Activated T-helper 2 cell treated with anti-CD3 and anti-CD28 coated beads, Interferon-gamma antibody, Interleukin-2, Interleukin-4, amounts not matched to agents 10 μg/mL and 5 μg/mL and 100 μg/mL, durations not matched to agents 14 hours and 24 hours and 36 hours (primary cell): ENCODE measurements at regions not wholly inside any gene's neighbourhood (a gene's known extent, or its start where the extent isn't known, plus 50 kb on each side); places are given as distances from the start of the nearest gene placed in this dataset.
"Not testable (repeated sequence)": the region's sequence is repeated elsewhere in the genome, so short reads cannot be mapped to it uniquely, and the experiment has no call there.

Experiments used
- DNase-seq: peaks from one replicate; pipeline ENCODE4 v3.0.0; 2021; ENCODE audit warnings: low spot score
- H3K27ac Mint-ChIP-seq: one replicate; pipeline ENCODE4 v1.8.0; 2021; ENCODE audit warnings: mixed read lengths
- H3K27me3 Mint-ChIP-seq: one replicate; pipeline ENCODE4 v1.8.0; 2021; ENCODE audit warnings: low read depth, mixed read lengths
- H3K36me3 Mint-ChIP-seq: one replicate; pipeline ENCODE4 v1.8.0; 2021; ENCODE audit warnings: low read depth, mixed read lengths
- H3K4me1 Mint-ChIP-seq: one replicate; pipeline ENCODE4 v1.8.0; 2021; ENCODE audit warnings: low read depth, mixed read lengths
- H3K4me3 Mint-ChIP-seq: one replicate; pipeline ENCODE4 v1.8.0; 2021; ENCODE audit warnings: low read depth, mild to moderate bottlenecking, moderate library complexity, mixed read lengths
- H3K9me3 Mint-ChIP-seq: one replicate; pipeline ENCODE4 v1.8.0; 2021; ENCODE audit warnings: mixed read lengths
- intact Hi-C: fragments of 100-400 bp; cut with micrococcal nuclease; formaldehyde crosslinking; loops from one replicate; pipeline ENCODE4 v1.15.1; 2023

GRCh38 chr11:104691129-104691528 is 207.1 kb downstream of the CASP12 start:
- Mint-ChIP-seq H3K4me1 (peaks cover 22% of the 10 kb centered on the region), H3K27ac (no peak overlapping the region), H3K4me3 (no peak overlapping the region), H3K9me3 (peaks cover 15% of the 10 kb centered on the region), H3K27me3 (no peaks in the 10 kb centered on the region), H3K36me3 (peaks cover 6% of the 10 kb centered on the region)
- DNase-seq: no peak
- intact Hi-C loops: no loop called here

GRCh38 chr11:104690241-104690640 is 208.0 kb downstream of the CASP12 start:
- peaks cover 22% of the 10 kb centered on the region for H3K4me1 Mint-ChIP-seq
- H3K27me3 Mint-ChIP-seq: no peaks in the 10 kb centered on the region
- H3K36me3 Mint-ChIP-seq: peaks cover 9% of the 10 kb centered on the region
- DNase-seq: no peak
- H3K27ac Mint-ChIP-seq: no peak overlapping the region
- peaks cover 19% of the 10 kb centered on the region for H3K9me3 Mint-ChIP-seq
- H3K4me3 Mint-ChIP-seq: no peak overlapping the region
- intact Hi-C loops: no loop called here

DNA sequence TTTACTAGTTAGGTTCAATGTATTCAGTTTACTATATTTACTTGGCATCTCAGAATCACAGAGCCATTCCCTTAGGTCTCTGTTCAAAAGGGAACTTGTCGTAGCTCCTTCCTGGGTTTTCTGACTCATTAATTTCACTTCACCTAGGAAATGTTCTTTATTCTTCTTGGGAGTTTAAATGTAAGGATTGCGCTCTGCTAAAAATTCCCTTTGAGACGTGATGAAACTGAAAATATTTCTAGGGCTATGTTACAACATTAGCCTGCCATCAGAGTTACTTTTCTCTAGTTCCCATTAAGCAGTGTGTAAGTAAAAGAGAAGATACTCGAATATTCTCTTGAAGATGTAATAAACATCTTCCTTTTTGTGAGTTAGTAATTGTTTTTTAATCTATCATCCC is 209.5 kb downstream of the CASP12 start:
- no peak overlapping the region for H3K4me3 Mint-ChIP-seq
- no peak overlapping the region for H3K27ac Mint-ChIP-seq
- peaks cover 8% of the 10 kb centered on the region for H3K36me3 Mint-ChIP-seq
- H3K27me3 Mint-ChIP-seq: peaks cover 2% of the 10 kb centered on the region
- H3K9me3 Mint-ChIP-seq: peaks cover 24% of the 10 kb centered on the region
- intact Hi-C loops: no loop called here
- no peak for DNase-seq
- peaks cover 12% of the 10 kb centered on the region for H3K4me1 Mint-ChIP-seq

DNA sequence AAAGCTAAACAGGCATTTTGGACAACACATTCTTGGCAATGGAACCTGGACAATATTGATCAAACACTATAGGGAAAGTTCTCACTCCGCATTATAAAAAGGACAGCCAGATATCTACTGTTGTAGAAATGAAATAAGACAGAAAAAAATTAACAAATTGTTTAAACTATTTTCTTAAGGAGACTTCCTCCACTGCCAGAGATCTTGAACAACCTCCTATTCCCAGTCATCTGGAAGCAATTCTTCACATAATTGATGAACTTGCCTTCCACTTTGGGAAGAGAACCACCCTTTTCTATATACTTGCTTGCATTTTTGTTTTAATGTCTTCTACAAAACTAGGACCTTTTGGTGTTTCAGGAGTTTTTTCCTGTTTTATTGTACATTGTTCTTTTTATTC is 216.1 kb downstream of the CASP12 start:
- H3K27ac Mint-ChIP-seq: no peak overlapping the region
- intact Hi-C loops: no loop called here
- H3K4me3 Mint-ChIP-seq: no peak overlapping the region
- H3K4me1 Mint-ChIP-seq: peaks cover 3% of the 10 kb centered on the region
- H3K36me3 Mint-ChIP-seq: peaks cover 6% of the 10 kb centered on the region
- no peak for DNase-seq
- H3K9me3 Mint-ChIP-seq: peaks cover 18% of the 10 kb centered on the region
- H3K27me3 Mint-ChIP-seq: peaks cover 4% of the 10 kb centered on the region

DNA sequence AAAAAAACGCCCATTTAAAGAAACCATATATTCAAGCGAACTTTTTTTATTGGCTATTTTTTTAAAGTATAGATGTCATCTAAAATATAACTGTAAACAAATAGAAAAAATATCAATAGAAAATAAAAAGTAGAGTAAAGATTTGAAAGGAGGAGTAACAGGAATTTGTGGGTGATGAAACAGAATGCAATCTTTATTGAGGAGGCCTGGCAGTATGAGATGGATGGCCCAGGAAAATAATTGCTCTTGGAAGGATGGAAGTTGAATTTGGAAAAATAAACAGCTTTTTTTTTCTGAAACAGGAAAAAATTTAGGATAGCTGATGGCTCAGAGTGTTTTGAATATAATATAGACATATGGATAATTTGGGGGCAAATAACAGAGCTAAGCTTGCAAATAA is 219.0 kb downstream of the CASP12 start:
- Mint-ChIP-seq H3K36me3 (peaks cover 3% of the 10 kb centered on the region), H3K27ac (no peak overlapping the region), H3K27me3 (peaks cover 2% of the 10 kb centered on the region), H3K4me3 (no peak overlapping the region), H3K4me1 (peaks cover 5% of the 10 kb centered on the region), H3K9me3 (peaks cover 18% of the 10 kb centered on the region)
- no peak for DNase-seq
- intact Hi-C loops: no loop called here

DNA sequence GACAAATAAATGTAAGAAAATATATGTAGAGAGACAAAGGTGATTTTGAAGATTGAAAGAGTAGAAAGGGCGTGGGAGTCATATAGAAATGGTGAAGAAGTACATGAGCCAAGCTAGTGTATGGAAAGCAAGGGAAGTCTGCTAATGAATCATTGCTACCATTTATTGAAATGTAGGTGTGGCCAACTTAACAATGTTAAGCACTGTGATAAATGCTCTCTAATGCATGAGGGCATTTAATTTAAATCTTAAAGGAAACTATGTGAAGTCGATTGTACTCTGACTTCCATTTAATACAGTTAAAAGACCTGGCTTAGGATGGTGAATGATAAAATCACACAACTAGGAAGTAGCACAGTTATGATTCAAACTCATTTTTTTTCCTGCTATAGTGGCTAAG is 219.9 kb downstream of the CASP12 start:
- intact Hi-C loops: no loop called here
- Mint-ChIP-seq H3K36me3 (peaks cover 3% of the 10 kb centered on the region), H3K27me3 (peaks cover 2% of the 10 kb centered on the region), H3K27ac (no peak overlapping the region), H3K4me3 (no peak overlapping the region), H3K9me3 (peaks cover 22% of the 10 kb centered on the region), H3K4me1 (peaks cover 6% of the 10 kb centered on the region)
- DNase-seq: no peak

DNA sequence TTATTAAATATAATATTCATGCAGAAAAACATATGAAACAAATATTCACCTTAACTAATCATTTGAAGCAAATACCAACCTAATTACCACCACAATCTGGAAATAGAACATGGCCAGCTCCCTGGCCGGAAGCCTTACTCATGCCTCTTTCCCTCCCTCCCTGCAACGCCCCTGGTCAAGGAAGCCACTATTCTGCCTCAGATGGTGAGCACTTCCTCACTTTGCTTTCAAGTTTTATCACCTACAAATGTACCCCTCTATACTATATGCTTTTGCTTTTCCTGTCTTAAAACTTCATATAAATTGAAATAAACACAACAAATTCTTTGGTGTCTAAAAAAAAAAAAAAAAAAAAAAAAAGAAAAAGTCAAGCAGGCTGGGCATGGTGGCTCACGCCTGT is 221.2 kb downstream of the CASP12 start:
- DNase-seq, H3K27me3 Mint-ChIP-seq, H3K36me3 Mint-ChIP-seq, intact Hi-C loops, H3K4me3 Mint-ChIP-seq, H3K4me1 Mint-ChIP-seq, H3K27ac Mint-ChIP-seq: not testable (repeated sequence)
- peaks cover 31% of the 10 kb centered on the region for H3K9me3 Mint-ChIP-seq

DNA sequence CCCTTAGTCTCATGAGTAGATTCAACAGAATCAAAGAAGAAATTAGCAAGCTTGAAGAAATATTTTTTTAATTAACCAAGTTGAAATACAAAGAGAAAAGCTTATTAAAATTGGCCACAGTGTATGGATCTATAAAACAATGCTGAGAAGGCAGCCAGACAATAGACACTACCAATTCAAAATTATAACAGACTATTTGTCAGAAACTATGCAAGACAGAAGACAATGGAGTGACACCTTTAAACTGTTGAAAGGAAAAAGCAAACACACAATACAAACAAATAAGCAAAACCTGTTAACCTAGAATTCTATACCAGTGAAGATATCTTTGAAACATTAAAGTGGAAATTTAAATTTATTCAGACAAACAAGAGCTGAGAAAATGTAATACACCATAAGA is 225.4 kb downstream of the CASP12 start:
- Mint-ChIP-seq H3K4me3 (no peak overlapping the region), H3K27ac (no peak overlapping the region), H3K27me3 (peaks cover 10% of the 10 kb centered on the region), H3K4me1 (peaks cover 17% of the 10 kb centered on the region), H3K36me3 (peaks cover 3% of the 10 kb centered on the region), H3K9me3 (peaks cover 38% of the 10 kb centered on the region)
- intact Hi-C loops: no loop called here
- no peak for DNase-seq

GRCh38 chr11:104668797-104669463 is 229.3 kb downstream of the CASP12 start:
- Mint-ChIP-seq H3K36me3 (no peaks in the 10 kb centered on the region), H3K4me1 (peaks cover 21% of the 10 kb centered on the region), H3K4me3 (no peak overlapping the region), H3K27ac (no peak overlapping the region), H3K9me3 (peaks cover 19% of the 10 kb centered on the region), H3K27me3 (peaks cover 13% of the 10 kb centered on the region)
- DNase-seq: no peak
- intact Hi-C loops: loop anchor here (1.0 kb wide), 2 partner anchors 12 to 37 kb away; no protein-coding TSS in a partner anchor

- Mint-ChIP-seq H3K36me3 (no peaks in the 10 kb centered on the region), H3K27ac (no peak overlapping the region), H3K27me3 (peaks cover 6% of the 10 kb centered on the region), H3K4me1 (peaks cover 24% of the 10 kb centered on the region), H3K4me3 (no peak overlapping the region), H3K9me3 (peaks cover 5% of the 10 kb centered on the region)
- intact Hi-C loops: no loop called here
- no peak for DNase-seq
Measured at GRCh38 chr11:104666624-104667023, 231.6 kb downstream of the CASP12 start.

DNA sequence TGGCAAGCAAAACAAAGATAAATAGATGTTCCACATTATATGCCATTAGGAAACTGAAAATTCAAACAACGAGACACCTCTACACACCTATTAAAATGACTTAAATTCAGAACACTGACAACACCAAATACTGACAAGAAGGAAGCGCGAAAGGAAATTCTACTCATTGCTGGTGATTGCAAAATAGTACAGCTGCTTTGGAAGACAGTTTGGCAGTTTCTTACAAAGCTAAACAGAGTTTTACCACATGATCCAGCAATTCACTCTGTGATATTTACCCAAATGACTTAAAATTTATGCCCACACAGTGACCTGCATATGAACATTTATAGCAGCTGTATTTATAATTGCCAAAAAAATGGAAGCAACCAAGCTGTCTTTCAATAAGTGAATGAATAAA is 232.6 kb downstream of the CASP12 start:
- H3K36me3 Mint-ChIP-seq: no peaks in the 10 kb centered on the region
- peaks cover 22% of the 10 kb centered on the region for H3K4me1 Mint-ChIP-seq
- intact Hi-C loops: no loop called here
- no peak overlapping the region for H3K27ac Mint-ChIP-seq
- no peak overlapping the region for H3K4me3 Mint-ChIP-seq
- DNase-seq: no peak
- H3K9me3 Mint-ChIP-seq: no peaks in the 10 kb centered on the region
- H3K27me3 Mint-ChIP-seq: peaks cover 3% of the 10 kb centered on the region

DNA sequence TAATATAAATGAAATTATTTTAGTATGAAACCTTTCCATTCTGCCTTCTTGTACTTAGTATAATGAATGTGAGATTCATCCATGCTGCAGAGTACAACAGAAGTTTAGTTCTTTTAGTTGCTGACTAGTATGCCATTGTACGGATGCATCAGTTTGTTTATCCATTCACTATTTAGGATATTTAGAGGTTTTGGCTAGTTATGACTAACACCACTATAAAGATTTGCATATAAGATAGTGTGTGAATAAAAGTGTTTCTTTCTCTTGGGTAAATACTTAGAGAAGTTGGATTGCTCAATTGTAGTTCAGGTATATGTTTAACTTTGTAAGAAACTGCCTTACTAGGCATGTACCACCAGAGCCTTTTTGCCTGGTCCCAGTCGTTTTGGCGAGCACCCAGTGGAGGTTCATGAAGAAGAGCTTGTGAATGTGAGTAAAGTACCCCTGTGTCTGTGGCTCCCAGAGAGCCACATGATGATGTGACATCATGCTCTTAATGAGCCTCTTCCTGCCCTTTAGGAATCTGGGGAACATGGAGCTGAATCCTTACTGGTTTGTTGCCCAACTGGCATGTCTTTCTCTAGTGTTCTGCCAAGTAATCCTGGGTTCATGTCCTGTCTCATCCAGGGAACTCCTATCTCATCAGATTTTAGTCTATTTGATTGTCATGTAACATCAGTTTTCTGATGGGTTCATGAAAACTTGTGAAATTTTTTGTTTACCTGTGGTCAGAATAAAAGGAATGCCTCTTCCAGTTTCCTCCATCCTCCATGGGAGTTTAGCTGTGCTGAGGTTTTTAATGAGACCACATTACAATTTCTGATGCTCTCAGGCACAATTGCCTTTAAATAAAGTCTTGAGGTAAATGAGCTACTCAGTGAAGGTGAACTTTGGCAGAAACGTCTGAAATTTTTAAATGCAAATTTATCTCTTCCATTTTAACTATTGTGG is 234.8 kb downstream of the CASP12 start:
- DNase-seq: no peak
- Mint-ChIP-seq H3K9me3 (peaks cover 6% of the 10 kb centered on the region), H3K4me1 (peaks cover 13% of the 10 kb centered on the region), H3K27me3 (peaks cover 3% of the 10 kb centered on the region), H3K4me3 (no peak overlapping the region), H3K36me3 (no peaks in the 10 kb centered on the region), H3K27ac (no peak overlapping the region)
- intact Hi-C loops: no loop called here

- H3K9me3 Mint-ChIP-seq: peaks cover 6% of the 10 kb centered on the region
- no peak overlapping the region for H3K4me3 Mint-ChIP-seq
- intact Hi-C loops: no loop called here
- H3K36me3 Mint-ChIP-seq: no peaks in the 10 kb centered on the region
- H3K4me1 Mint-ChIP-seq: peaks cover 20% of the 10 kb centered on the region
- DNase-seq: no peak
- peaks cover 3% of the 10 kb centered on the region for H3K27me3 Mint-ChIP-seq
- no peak overlapping the region for H3K27ac Mint-ChIP-seq
Measured at GRCh38 chr11:104661901-104662300, 236.4 kb downstream of the CASP12 start.
